ENCODE measurements at regions not wholly inside any gene's neighbourhood (a gene's known extent, or its start where the extent isn't known, plus 50 kb on each side); places are given as distances from the start of the nearest gene placed in this dataset.

GRCh38 chr4:19698961-19699360, 552.7 kb upstream of the SLIT2 start:
- Mint-ChIP-seq H3K9me3 (peaks cover 8% of the 10 kb centered on the region), H3K27ac (no peak overlapping the region)

GRCh38 chr4:19694812-19695211, 556.9 kb upstream of the SLIT2 start:
- Mint-ChIP-seq H3K27me3 (no peaks in the 10 kb centered on the region), H3K4me3 (no peak overlapping the region), H3K36me3 (no peaks in the 10 kb centered on the region), H3K27ac (no peak overlapping the region), H3K4me1 (no peaks in the 10 kb centered on the region), H3K9me3 (peaks cover 9% of the 10 kb centered on the region)
- no peak for DNase-seq

More at GRCh38 chr4:19698961-19699360, 552.7 kb upstream of the SLIT2 start:
- no peak for DNase-seq
- Mint-ChIP-seq H3K27me3 (no peaks in the 10 kb centered on the region), H3K4me3 (no peak overlapping the region), H3K36me3 (no peaks in the 10 kb centered on the region), H3K4me1 (no peaks in the 10 kb centered on the region)

- Mint-ChIP-seq H3K27me3 (no peaks in the 10 kb centered on the region), H3K27ac (no peak overlapping the region), H3K4me1 (no peaks in the 10 kb centered on the region), H3K4me3 (no peak overlapping the region), H3K36me3 (no peaks in the 10 kb centered on the region), H3K9me3 (peaks cover 9% of the 10 kb centered on the region)
- no peak for DNase-seq
These were observed 557.7 kb upstream of the SLIT2 start for GRCh38 chr4:19693936-19694570.

GRCh38 chr4:19689511-19689910, 562.2 kb upstream of the SLIT2 start:
- no peaks in the 10 kb centered on the region for H3K4me1 Mint-ChIP-seq

GRCh38 chr4:19686456-19686855, 565.2 kb upstream of the SLIT2 start:
- H3K27me3 Mint-ChIP-seq: no peaks in the 10 kb centered on the region
- no peaks in the 10 kb centered on the region for H3K36me3 Mint-ChIP-seq
- H3K9me3 Mint-ChIP-seq: peaks cover 7% of the 10 kb centered on the region
- H3K4me3 Mint-ChIP-seq: no peak overlapping the region
- no peak overlapping the region for H3K27ac Mint-ChIP-seq
- DNase-seq: no peak
- no peaks in the 10 kb centered on the region for H3K4me1 Mint-ChIP-seq

More at GRCh38 chr4:19689511-19689910, 562.2 kb upstream of the SLIT2 start:
- Mint-ChIP-seq H3K27me3 (no peaks in the 10 kb centered on the region), H3K27ac (no peak overlapping the region), H3K9me3 (peaks cover 8% of the 10 kb centered on the region), H3K4me3 (no peak overlapping the region), H3K36me3 (no peaks in the 10 kb centered on the region)
- no peak for DNase-seq

GRCh38 chr4:19684084-19684483, 567.6 kb upstream of the SLIT2 start:
- peaks cover 7% of the 10 kb centered on the region for H3K9me3 Mint-ChIP-seq
- no peaks in the 10 kb centered on the region for H3K27me3 Mint-ChIP-seq
- no peak for DNase-seq
- H3K27ac Mint-ChIP-seq: no peak overlapping the region
- H3K4me3 Mint-ChIP-seq: no peak overlapping the region
- H3K4me1 Mint-ChIP-seq: no peaks in the 10 kb centered on the region
- H3K36me3 Mint-ChIP-seq: no peaks in the 10 kb centered on the region

- no peak overlapping the region for H3K4me3 Mint-ChIP-seq
- H3K9me3 Mint-ChIP-seq: peaks cover 5% of the 10 kb centered on the region
- H3K27ac Mint-ChIP-seq: no peak overlapping the region
- DNase-seq: no peak
- H3K36me3 Mint-ChIP-seq: no peaks in the 10 kb centered on the region
- no peaks in the 10 kb centered on the region for H3K27me3 Mint-ChIP-seq
- no peaks in the 10 kb centered on the region for H3K4me1 Mint-ChIP-seq
These were observed 568.3 kb upstream of the SLIT2 start for GRCh38 chr4:19683426-19683825.

- no peaks in the 10 kb centered on the region for H3K27me3 Mint-ChIP-seq
- no peaks in the 10 kb centered on the region for H3K36me3 Mint-ChIP-seq
- H3K27ac Mint-ChIP-seq: no peak overlapping the region
- no peaks in the 10 kb centered on the region for H3K4me1 Mint-ChIP-seq
- peaks cover 8% of the 10 kb centered on the region for H3K9me3 Mint-ChIP-seq
- no peak overlapping the region for H3K4me3 Mint-ChIP-seq
- DNase-seq: no peak
These were observed 574.5 kb upstream of the SLIT2 start for GRCh38 chr4:19677211-19677610.

GRCh38 chr4:19675172-19675811, 576.4 kb upstream of the SLIT2 start:
- H3K27ac Mint-ChIP-seq: no peak overlapping the region
- no peak for DNase-seq
- no peaks in the 10 kb centered on the region for H3K27me3 Mint-ChIP-seq
- no peaks in the 10 kb centered on the region for H3K4me1 Mint-ChIP-seq
- peaks cover 10% of the 10 kb centered on the region for H3K9me3 Mint-ChIP-seq
- no peak overlapping the region for H3K4me3 Mint-ChIP-seq
- no peaks in the 10 kb centered on the region for H3K36me3 Mint-ChIP-seq

GRCh38 chr4:19659101-19659500, 592.6 kb upstream of the SLIT2 start:
- Mint-ChIP-seq H3K27ac (no peak overlapping the region), H3K27me3 (no peaks in the 10 kb centered on the region), H3K36me3 (no peaks in the 10 kb centered on the region), H3K4me3 (no peak overlapping the region), H3K9me3 (peaks cover 2% of the 10 kb centered on the region), H3K4me1 (no peaks in the 10 kb centered on the region)
- DNase-seq: no peak

GRCh38 chr4:19657856-19658255, 593.8 kb upstream of the SLIT2 start:
- Mint-ChIP-seq H3K27me3 (no peaks in the 10 kb centered on the region), H3K27ac (no peak overlapping the region), H3K36me3 (no peaks in the 10 kb centered on the region), H3K9me3 (peaks cover 2% of the 10 kb centered on the region), H3K4me1 (no peaks in the 10 kb centered on the region), H3K4me3 (no peak overlapping the region)
- DNase-seq: no peak

GRCh38 chr4:19655666-19656065, 596.0 kb upstream of the SLIT2 start:
- no peaks in the 10 kb centered on the region for H3K27me3 Mint-ChIP-seq
- H3K36me3 Mint-ChIP-seq: no peaks in the 10 kb centered on the region
- no peak for DNase-seq
- peaks cover 2% of the 10 kb centered on the region for H3K9me3 Mint-ChIP-seq
- no peak overlapping the region for H3K27ac Mint-ChIP-seq
- H3K4me3 Mint-ChIP-seq: no peak overlapping the region
- no peaks in the 10 kb centered on the region for H3K4me1 Mint-ChIP-seq

GRCh38 chr4:19650903-19651864, 600.5 kb upstream of the SLIT2 start:
- Mint-ChIP-seq H3K36me3 (no peaks in the 10 kb centered on the region), H3K4me3 (no peak overlapping the region)

GRCh38 chr4:19645589-19645988, 606.1 kb upstream of the SLIT2 start:
- Mint-ChIP-seq H3K4me1 (no peaks in the 10 kb centered on the region), H3K9me3 (peaks cover 17% of the 10 kb centered on the region), H3K27ac (no peak overlapping the region), H3K27me3 (no peaks in the 10 kb centered on the region), H3K36me3 (no peaks in the 10 kb centered on the region), H3K4me3 (no peak overlapping the region)
- DNase-seq: no peak

More at GRCh38 chr4:19650903-19651864, 600.5 kb upstream of the SLIT2 start:
- peaks cover 10% of the 10 kb centered on the region for H3K9me3 Mint-ChIP-seq
- no peaks in the 10 kb centered on the region for H3K27me3 Mint-ChIP-seq
- H3K4me1 Mint-ChIP-seq: no peaks in the 10 kb centered on the region
- DNase-seq: no peak
- H3K27ac Mint-ChIP-seq: no peak overlapping the region

- H3K4me3 Mint-ChIP-seq: no peak overlapping the region
- no peaks in the 10 kb centered on the region for H3K36me3 Mint-ChIP-seq
- no peaks in the 10 kb centered on the region for H3K4me1 Mint-ChIP-seq
- no peak overlapping the region for H3K27ac Mint-ChIP-seq
- no peak for DNase-seq
- H3K9me3 Mint-ChIP-seq: peaks cover 5% of the 10 kb centered on the region
- no peaks in the 10 kb centered on the region for H3K27me3 Mint-ChIP-seq
These were observed 615.3 kb upstream of the SLIT2 start for GRCh38 chr4:19636451-19636850.

All from activated naive CD8-positive, alpha-beta T cell treated with anti-CD3 and anti-CD28 coated beads for 36 hours (primary cell).